Ishikawa (cell line): ENCODE measurements at regions not wholly inside any gene's neighbourhood (a gene's known extent, or its start where the extent isn't known, plus 50 kb on each side); places are given as distances from the start of the nearest gene placed in this dataset.

ENCODE experiments used
- CEBPB ChIP-seq: IDR thresholded peaks from 2 replicates; pipeline ENCODE4 v1.6.1; 2012
- CREB1 ChIP-seq: IDR thresholded peaks from 2 replicates; pipeline ENCODE4 v1.6.1; 2012; ENCODE audit warnings: low read depth
- EGR1 ChIP-seq: IDR thresholded peaks from 2 replicates; pipeline ENCODE4 v1.6.1; 2012
- EP300 ChIP-seq: IDR thresholded peaks from 2 replicates; pipeline ENCODE4 v1.6.1; 2012; ENCODE audit warnings: borderline replicate concordance
- FOXM1 ChIP-seq: IDR thresholded peaks from 2 replicates; pipeline ENCODE4 v1.6.1; 2012; ENCODE audit warnings: low read depth, borderline replicate concordance
- NFIC ChIP-seq: IDR thresholded peaks from 2 replicates; pipeline ENCODE4 v1.6.1; 2012
- RAD21 ChIP-seq: IDR thresholded peaks from 2 replicates; pipeline ENCODE4 v1.6.1; 2012; ENCODE audit warnings: low read depth
- TAF1 ChIP-seq: IDR thresholded peaks from 2 replicates; pipeline ENCODE4 v1.6.1; 2012; ENCODE audit warnings: low read depth, mild to moderate bottlenecking
- TCF12 ChIP-seq: IDR thresholded peaks from 2 replicates; pipeline ENCODE4 v1.6.1; 2012; ENCODE audit warnings: low read depth
- USF1 ChIP-seq: IDR thresholded peaks from 2 replicates; pipeline ENCODE4 v1.6.1; 2012
- YY1 ChIP-seq: IDR thresholded peaks from 2 replicates; pipeline ENCODE4 v1.6.1; 2012; ENCODE audit warnings: low read depth
- ZBTB7A ChIP-seq: IDR thresholded peaks from 2 replicates; pipeline ENCODE4 v1.6.1; 2012; ENCODE audit warnings: low read depth
- TF ChIP-seq, protein P1 (sequence below): IDR thresholded peaks from 2 replicates; pipeline ENCODE4 v1.6.1; 2012
- TF ChIP-seq, protein P2 (sequence below): IDR thresholded peaks from 2 replicates; pipeline ENCODE4 v1.6.1; 2012; ENCODE audit warnings: low read depth, mild to moderate bottlenecking

DNA sequence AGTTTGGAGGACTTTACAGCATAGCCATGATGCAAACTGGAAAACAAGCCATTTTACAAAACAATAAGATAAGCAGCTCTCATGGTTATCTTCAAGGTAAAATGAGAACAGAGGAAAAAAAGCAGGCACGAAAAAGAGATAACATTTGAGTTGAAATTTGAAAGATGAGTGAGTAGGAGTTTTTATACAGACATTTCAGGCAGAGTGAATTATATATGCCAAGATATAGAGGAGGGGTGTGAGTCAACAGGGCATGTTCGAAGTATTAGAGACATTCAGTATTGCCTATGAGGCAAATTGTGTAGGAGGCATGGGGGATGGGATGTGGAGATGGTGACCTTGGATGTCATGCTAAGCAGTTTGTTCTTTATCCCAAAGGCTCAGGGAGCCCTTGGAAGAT is 240.5 kb upstream of the MAN1A1 start:
- TF ChIP-seq FOXM1: no peak
- TF ChIP-seq EGR1: no peak
- TF ChIP-seq USF1: no peak
- TF ChIP-seq, protein P1, sequence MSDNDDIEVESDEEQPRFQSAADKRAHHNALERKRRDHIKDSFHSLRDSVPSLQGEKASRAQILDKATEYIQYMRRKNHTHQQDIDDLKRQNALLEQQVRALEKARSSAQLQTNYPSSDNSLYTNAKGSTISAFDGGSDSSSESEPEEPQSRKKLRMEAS: no peak
- TF ChIP-seq TAF1: no peak
- no peak for TF ChIP-seq NFIC
- no peak for TF ChIP-seq CEBPB
- TF ChIP-seq, protein P2, sequence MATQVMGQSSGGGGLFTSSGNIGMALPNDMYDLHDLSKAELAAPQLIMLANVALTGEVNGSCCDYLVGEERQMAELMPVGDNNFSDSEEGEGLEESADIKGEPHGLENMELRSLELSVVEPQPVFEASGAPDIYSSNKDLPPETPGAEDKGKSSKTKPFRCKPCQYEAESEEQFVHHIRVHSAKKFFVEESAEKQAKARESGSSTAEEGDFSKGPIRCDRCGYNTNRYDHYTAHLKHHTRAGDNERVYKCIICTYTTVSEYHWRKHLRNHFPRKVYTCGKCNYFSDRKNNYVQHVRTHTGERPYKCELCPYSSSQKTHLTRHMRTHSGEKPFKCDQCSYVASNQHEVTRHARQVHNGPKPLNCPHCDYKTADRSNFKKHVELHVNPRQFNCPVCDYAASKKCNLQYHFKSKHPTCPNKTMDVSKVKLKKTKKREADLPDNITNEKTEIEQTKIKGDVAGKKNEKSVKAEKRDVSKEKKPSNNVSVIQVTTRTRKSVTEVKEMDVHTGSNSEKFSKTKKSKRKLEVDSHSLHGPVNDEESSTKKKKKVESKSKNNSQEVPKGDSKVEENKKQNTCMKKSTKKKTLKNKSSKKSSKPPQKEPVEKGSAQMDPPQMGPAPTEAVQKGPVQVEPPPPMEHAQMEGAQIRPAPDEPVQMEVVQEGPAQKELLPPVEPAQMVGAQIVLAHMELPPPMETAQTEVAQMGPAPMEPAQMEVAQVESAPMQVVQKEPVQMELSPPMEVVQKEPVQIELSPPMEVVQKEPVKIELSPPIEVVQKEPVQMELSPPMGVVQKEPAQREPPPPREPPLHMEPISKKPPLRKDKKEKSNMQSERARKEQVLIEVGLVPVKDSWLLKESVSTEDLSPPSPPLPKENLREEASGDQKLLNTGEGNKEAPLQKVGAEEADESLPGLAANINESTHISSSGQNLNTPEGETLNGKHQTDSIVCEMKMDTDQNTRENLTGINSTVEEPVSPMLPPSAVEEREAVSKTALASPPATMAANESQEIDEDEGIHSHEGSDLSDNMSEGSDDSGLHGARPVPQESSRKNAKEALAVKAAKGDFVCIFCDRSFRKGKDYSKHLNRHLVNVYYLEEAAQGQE: no peak
- TF ChIP-seq RAD21: no peak
- no peak for TF ChIP-seq TCF12
- no peak for TF ChIP-seq ZBTB7A
- TF ChIP-seq CREB1: no peak
- TF ChIP-seq EP300: no peak
- no peak for TF ChIP-seq YY1
